22Rv1 (cell line): ENCODE measurements at regions not wholly inside any gene's neighbourhood (a gene's known extent, or its start where the extent isn't known, plus 50 kb on each side); places are given as distances from the start of the nearest gene placed in this dataset.
"Not testable (repeated sequence)": the region's sequence is repeated elsewhere in the genome, so short reads cannot be mapped to it uniquely, and the experiment has no call there.

ENCODE experiments used
- H3K27ac ChIP-seq: fragments of 450-650 bp; 2 replicates; pipeline ENCODE4 v1.5.1; 2017
- ZFX ChIP-seq: fragments of 450-650 bp; IDR thresholded peaks from 2 replicates; pipeline ENCODE4 v1.6.1; 2017; ENCODE audit warnings: antibody characterized with exemption, borderline replicate concordance
- TF ChIP-seq, protein P1 (sequence below): fragments of 450-650 bp; IDR thresholded peaks from 2 replicates; pipeline ENCODE4 v1.5.1; 2017; ENCODE audit warnings: mild to moderate bottlenecking

DNA sequence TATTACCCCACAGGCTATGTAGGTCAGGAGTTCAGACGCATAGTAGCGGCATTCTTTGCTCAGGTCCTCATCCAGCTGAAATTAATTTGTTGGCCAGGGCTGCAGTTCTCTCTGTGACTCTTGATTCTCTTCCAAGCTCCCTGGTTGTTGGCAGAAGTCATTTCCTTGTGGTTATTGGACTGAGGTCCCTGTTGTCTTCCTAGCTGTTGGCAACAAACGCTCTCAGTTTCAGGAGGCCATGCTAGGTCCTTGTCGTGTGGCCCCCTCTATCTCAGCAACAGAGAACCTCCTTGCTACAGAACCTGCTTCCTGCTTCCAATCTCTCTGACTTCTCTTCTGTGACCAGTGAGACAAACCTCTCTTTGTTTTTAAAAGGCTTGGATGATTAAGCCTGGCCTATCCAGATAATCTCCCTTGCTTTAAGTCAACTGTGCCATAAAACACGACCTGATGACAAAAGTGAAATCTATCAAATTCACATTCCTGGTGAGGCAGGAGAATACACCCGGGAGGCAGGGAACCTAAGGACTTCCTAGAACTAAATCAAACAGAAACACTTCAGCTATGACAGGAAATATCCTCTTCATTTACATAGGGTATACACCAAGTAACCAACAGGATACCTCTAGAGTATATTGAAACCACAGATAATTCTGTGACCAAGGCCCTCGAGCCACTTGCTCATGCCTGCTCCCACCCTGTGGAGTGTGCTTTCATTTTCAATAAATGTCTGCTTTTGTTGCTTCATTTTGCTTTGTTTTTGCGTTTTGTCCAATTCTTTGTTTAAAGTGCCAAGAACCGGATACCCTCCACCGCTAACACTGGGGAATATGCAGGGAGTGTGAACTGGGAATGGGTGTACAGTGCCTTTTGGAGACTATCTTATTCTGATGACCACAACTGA is 196.0 kb downstream of the BTBD3 start:
- TF ChIP-seq, protein P1, sequence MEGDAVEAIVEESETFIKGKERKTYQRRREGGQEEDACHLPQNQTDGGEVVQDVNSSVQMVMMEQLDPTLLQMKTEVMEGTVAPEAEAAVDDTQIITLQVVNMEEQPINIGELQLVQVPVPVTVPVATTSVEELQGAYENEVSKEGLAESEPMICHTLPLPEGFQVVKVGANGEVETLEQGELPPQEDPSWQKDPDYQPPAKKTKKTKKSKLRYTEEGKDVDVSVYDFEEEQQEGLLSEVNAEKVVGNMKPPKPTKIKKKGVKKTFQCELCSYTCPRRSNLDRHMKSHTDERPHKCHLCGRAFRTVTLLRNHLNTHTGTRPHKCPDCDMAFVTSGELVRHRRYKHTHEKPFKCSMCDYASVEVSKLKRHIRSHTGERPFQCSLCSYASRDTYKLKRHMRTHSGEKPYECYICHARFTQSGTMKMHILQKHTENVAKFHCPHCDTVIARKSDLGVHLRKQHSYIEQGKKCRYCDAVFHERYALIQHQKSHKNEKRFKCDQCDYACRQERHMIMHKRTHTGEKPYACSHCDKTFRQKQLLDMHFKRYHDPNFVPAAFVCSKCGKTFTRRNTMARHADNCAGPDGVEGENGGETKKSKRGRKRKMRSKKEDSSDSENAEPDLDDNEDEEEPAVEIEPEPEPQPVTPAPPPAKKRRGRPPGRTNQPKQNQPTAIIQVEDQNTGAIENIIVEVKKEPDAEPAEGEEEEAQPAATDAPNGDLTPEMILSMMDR, result no peak
- no peak for TF ChIP-seq ZFX
- no peak overlapping the region for H3K27ac ChIP-seq

DNA sequence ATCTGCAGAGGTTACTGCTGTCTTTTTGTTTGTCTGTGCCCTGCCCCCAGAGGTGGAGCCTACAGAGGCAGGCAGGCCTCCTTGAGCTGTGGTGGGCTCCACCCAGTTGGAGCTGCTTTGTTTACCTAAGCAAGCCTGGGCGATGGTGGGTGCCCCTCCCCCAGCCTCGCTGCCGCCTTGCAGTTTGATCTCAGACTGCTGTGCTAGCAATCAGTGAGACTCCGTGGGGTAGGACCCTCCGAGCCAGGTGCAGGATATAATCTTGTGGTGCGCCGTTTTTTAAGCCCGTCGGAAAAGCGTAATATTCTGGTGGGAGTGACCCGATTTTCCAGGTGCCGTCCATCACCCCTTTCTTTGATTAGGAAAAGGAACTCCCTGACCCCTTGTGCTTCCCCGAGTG is 211.4 kb downstream of the BTBD3 start:
- not testable (repeated sequence) for H3K27ac ChIP-seq

DNA sequence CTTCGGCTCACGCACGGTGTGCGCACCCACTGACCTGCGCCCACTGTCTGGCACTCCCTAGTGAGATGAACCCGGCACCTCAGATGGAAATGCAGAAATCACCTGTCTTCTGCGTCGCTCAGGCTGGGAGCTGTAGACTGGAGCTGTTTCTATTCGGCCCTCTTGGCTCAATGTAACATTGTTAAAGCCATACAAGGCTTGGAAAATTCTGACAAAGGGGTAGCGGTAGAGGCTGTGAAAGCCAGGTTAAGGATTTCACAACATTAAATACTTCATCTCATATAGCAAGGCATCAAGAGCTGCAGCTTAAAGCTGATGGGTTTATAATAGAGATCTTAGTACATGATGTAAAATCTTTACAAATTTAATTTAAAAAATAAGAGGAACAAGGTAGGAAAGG is 211.8 kb downstream of the BTBD3 start:
- not testable (repeated sequence) for H3K27ac ChIP-seq

DNA sequence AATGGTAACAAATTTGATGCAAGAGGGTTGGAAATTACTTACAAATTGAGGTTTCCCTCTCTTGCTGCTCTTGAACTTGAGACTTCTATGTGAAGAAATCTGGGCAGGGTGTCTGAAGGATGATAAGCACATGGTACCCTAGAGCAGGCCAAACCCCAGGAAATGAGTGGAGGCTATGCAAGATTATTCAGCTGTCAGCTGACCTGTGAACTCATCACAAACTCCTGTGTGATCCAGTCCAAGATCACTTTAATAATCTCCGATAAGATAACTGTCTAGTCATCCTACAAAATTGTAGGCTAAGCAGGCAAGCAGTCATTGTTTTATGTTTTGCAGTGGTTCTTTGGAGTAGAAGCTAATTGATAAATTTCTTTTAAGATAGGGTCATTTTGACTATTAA is 213.1 kb downstream of the BTBD3 start:
- no peak overlapping the region for H3K27ac ChIP-seq
- TF ChIP-seq, protein P1, result no peak
- no peak for TF ChIP-seq ZFX

DNA sequence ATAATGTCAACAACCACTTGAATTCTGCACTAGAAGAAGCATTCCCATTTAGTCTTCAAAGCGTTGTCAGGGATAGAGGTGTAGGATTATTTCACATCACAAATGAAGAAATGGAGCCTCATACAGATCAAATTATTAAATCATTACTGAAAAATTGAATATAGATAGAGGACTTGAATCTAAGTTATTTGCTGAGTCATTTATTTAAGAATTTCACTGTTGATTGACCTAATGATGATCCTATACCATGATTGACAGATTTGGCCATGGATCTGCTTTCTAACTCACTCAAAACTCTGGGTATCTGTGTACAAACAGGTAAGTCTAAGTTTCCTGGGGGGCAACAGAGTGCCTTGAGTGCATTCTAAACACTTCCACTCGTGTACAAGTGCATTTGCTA is 215.9 kb downstream of the BTBD3 start:
- no peak for TF ChIP-seq ZFX
- TF ChIP-seq, protein P1, result no peak
- no peak overlapping the region for H3K27ac ChIP-seq

DNA sequence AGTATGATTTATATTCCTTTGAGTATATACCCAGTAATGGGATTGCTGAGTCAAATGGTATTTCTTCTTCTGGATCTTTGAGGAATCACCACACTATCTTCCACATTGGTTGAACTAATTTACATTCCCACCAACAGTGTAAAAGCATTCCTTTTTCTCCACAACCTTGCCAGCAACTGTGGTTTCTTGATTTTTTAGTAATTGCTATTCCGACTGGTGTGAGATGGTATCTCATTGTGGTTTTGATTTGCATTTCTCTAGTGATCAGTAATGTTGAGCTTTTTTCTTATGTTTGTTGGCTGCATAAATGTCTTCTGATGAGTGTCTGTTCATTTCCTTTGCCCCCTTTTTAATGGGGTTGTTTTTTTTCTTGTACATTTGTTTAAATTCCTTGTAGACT is 228.3 kb downstream of the BTBD3 start:
- not testable (repeated sequence) for H3K27ac ChIP-seq

DNA sequence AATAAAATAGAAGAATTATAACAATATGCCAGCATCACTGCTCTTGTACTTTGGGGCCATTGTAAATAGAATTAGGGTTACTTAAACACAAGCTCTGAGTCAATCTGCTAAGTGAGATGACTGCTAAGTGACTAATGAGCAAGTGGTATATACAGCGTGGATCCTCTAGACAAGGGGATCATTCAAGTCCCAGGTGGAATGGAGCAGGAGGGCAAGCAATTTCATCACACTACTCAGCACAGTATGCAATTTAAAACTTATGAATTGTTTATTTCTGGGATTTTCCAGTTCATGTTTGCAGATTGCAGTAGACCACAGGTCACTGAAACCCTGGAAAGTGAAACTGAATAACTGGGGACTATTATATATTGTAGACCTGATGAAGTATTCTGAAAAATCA is 235.3 kb downstream of the BTBD3 start:
- TF ChIP-seq, protein P1, result no peak
- TF ChIP-seq ZFX, result no peak
- no peak overlapping the region for H3K27ac ChIP-seq

DNA sequence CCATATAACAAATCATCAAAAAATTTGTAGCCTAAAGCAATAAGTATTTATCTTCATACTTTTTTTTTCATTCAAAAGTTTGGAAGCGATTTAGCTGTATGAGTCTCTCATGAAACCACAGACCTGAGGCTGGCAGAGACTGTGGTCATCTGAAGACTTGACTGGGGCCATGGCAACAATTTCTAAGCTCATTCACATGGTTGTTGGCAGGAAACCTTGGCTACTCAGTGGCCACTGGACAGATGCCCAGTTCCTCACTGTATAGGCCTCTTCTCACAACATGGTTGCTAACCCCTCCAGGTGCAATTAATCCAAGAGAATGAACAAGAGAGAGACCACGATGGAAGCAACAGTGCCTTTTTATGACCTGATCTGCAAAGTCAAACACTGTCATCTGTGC is 235.9 kb downstream of the BTBD3 start:
- TF ChIP-seq ZFX, result no peak
- TF ChIP-seq, protein P1, result no peak

DNA sequence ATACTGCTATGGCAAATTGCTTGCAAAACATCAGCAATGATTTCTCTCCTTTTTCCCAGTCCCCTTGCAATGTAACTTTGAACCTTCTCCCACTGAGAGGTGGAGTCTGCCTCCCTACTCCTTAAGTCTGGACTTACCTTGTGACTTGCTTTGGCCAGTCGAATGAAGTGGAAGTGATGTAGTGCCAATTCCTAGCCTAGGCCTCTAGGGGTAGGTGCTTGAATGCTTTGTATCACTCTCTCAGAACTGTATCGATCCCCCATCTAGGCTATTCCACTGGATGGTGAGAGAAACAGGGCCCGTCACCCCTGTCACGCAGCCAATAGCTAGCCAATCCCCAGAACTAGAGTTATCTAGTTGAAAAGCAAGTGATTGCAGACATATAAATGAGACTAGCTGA is 238.6 kb downstream of the BTBD3 start:
- H3K27ac ChIP-seq, result no peak overlapping the region
- TF ChIP-seq, protein P1, result no peak
- no peak for TF ChIP-seq ZFX

More for the DNA sequence above, 235.9 kb downstream of the BTBD3 start:
- H3K27ac ChIP-seq, result no peak overlapping the region
